HG03039 (cell line): ENCODE measurements at regions not wholly inside any gene's neighbourhood (a gene's known extent, or its start where the extent isn't known, plus 50 kb on each side); places are given as distances from the start of the nearest gene placed in this dataset.
"Not testable (repeated sequence)": the region's sequence is repeated elsewhere in the genome, so short reads cannot be mapped to it uniquely, and the experiment has no call there.

Source experiments
- ATAC-seq: cut with Tn5 transposase; IDR thresholded peaks from one replicate; pipeline ENCODE4 v1.9.1; 2021; ENCODE audit warnings: mild to moderate bottlenecking, moderate library complexity; ENCODE audit not compliant: unreplicated experiment

DNA sequence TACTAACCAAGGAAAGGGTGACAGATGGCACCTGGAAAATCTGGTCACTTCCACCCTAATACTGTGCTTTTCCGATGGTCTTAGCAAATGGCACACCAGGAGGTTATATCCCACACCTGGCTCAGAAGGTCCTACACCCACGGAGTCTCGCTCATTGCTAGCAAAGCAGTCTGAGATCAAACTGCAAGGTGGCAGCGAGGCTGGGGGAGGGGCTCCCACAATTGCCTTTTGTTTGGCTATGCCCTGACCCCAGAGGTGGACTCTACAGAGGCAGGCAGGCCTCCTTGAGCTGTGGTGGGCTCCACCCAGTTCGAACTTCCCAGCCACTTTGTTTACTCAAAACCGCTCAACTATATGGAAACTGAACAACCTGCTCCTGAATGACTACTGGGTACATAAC is 50.3 kb upstream of the UGT2B15 start:
- not testable (repeated sequence) for ATAC-seq

DNA sequence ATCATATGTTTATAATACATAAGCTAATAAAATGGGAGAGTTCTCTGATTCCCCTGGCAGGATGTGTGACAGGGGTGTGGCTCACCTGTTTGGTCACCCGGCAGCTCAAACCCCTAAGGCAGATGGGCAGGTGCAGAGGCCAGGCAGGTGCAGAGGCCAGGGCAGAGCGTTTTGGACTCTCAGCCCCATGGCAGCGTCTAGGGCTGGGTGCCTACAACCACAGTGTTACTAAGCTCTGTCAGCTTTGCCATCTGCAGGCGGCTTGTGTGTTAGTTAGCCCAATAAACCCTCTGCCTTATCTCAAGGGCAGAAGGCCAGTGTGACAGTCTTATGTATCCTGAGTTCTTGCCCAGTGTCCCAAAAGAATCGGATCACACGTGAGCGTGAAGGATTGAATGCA is 54.0 kb upstream of the UGT2B15 start:
- ATAC-seq = no peak

DNA sequence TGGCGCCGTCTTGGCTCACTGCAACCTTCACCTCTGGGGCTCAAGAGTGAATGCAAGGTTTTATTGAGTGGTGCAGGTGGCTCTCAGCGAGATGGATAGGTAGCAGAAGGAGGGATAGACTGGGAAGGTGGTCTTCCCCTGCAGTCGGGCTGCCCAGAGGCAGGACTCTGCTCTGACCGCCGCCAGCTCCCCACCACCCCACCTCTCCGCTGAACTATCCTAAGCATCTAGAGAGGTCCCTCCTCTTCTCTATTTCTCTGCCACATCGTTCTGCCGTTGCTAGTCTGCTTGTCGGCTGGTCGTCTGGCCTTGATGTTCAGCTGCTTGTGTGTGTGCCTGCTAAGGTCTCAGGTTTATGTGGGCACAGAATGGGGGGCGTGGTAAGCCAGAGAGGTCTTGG is 54.5 kb upstream of the UGT2B15 start:
- ATAC-seq = no peak

DNA sequence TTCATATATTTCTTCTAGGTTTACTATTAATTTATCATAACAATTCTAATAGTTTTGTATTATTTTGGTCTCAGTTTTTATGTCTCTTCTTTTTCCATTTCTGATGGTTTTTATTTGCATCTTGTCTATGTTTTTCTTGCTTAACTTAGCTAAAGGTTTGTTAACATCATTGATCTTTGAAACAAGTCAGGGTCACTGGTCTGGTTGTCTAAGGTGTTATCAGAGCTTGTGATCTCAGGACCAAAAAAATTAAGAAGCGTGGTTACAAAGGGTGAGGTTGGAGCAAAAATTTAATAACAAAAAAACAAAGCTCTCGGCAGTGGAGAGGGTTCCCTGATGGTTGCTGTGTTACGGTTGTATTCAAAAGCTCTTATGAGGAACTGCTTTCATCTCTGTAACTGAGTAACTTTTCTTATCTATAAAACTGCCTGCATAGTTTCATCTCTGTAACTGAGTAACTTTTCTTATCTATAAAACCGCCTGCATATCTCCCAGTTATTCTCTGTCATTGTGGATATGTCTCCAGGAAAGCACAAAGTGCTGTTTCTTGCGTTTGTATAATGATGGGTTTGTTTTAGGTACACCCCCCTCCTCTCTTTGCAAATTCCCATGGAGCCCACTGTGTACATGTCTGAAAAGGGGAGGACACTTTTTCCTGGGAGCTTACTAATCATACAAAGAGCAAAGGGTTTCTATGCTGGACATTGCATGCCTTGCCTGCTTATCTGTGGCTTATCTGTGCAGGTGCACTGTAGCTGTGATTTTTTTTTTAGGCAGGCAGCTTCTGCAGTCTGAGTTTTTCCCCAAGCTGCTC is 62.4 kb upstream of the UGT2B15 start:
- ATAC-seq = peak; percentile 66

DNA sequence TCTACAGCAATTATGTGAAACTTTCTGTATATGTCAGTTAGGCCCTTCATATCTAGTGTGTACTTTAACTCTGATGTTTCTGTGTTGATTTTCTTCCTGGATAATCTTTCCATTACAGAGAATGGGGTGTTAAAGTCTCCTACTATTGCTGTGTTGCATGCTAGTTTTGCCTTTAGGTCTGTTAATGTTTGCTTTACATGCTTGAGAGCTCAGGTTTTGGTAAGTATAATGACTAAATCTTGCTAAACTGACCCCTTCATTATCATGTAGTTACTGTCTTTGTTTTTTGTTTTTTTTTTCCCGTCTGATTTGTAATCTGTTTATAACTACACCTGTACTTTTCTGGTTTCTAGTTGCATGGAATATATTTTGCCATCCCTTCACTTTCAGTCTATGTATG is 63.6 kb upstream of the UGT2B15 start:
- ATAC-seq = no peak

DNA sequence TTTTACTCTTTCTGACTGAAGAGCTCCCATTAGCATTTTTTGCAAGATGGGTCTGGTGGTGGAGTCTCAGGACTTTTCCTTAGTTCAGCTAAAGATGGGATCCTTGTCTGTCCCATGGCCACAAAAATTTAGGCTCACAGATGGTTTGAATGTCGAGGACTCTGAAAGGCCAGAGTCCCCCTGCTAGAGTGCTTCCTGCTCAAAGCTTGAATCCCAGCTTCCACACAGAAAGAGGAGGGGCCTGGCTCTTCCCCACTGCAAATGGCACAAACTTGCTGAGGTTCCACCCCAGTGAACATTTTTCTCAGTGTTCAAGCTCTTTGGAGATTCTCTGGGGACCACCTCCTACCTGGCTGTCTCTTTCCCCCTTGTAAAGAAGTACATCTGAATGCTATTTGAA is 64.7 kb upstream of the UGT2B15 start:
- no peak for ATAC-seq

DNA sequence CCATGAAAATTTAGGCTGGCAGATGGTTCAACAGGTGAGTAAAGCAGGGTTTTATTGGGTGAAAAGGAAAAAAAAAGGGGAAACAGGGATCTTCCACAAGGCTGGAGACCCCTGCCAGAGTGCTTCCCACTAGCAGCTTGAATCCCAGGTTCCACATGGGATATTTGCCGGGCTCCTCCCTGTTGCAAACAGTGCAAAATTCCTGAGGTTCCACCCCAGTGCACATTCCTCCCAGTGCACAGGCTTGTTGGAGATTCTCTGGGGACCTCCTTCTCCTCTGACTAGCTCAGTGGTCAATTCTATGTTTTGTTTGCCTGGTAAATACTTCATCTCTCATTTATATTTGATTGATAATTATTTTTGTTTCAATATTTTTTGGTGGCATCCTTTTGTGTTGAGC is 66.4 kb upstream of the UGT2B15 start:
- no peak for ATAC-seq

DNA sequence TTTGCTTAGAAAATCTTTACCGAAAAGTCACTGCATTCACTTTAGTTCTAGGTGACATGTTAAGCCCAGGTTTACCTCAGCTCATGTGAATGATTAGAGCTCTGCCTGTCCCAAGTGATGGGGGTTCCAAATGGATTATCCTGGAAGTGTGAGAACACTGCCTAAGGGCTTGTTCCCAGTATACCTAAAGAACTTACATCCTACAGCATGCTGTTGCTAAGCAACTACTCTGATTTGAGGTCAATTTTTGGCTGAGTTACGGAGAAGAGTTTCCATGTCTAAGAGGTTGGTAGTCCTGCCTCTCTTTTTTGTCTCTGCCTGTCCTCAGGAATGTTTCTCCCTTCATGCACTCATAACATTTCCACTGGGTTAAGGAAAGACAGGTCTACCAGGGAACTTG is 67.6 kb upstream of the UGT2B15 start:
- ATAC-seq = no peak

DNA sequence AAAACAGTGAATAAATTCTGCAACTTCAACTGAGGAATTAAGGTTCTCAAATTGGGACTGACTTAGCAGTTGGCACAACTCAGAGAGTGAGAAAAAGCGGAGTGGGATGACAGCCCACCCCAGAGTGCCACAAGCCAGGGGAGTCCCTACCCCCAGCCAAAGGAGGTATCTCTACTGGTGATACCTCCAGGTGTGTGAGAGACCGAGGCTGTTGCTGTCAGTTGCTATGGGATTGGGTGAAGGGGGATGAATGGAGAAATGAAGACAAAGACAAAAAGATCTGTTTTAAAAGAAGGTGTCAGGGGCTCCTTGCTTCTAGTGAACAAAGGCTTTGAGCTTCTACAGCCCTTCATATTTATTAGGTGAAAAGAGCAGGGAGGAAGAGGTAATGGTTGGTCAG is 71.4 kb upstream of the UGT2B10 start:
- no peak for ATAC-seq

DNA sequence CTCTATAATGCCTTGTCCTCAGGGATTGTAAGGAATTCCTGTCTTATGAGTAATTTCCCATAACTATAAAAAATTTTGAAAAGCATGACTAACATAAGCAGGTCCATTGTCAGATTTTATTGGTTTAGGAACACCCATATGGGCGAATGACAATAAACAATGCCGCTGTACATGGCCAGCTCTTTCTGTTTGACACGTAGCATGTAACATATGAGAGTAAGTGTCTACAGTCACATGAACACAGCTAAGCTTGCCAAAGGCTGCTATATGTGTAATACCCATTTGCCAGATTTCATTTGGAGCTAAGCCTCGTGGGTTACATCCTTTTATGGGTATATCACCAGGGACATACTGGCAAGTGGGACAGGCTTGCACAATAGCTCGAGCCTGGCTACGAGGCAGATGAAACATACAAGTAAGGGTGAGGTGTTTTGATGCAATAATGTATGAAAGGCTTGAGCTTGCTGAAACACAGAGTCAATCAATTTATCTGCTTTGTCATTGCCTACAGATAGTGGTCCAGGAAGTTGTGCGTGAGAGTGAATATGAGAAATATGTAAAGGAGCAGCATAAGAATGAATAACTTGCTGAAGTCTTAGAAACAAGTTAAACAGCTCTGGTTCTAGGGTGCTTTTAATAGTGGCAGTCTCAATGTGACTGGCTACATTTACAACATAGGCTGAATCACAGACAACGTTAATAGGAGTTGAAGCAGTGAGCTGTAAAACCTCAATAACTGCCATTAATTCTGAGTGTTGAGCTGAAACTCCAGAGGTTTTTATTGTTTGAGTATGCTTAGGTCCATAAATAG is 67.4 kb upstream of the UGT2B10 start:
- ATAC-seq = no peak

DNA sequence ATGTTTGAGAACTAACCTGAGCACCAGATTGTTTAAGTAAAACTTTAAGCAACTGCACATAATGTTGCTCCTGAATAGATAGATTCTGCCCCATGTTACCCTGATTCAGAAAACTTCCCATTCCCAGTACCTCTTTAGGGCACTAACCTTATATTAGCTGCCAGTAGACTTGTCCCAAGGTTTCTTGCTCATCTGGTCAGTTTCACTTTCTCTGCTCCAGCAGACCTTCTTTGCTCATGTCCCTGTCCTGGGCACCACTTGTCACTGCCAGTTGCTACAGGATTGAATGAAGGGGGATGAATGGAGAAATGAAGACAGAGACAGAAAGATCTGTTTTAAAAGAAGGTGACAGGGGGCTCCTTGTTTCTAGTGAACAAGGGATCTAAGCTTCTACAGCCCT is 65.2 kb upstream of the UGT2B10 start:
- ATAC-seq = no peak

DNA sequence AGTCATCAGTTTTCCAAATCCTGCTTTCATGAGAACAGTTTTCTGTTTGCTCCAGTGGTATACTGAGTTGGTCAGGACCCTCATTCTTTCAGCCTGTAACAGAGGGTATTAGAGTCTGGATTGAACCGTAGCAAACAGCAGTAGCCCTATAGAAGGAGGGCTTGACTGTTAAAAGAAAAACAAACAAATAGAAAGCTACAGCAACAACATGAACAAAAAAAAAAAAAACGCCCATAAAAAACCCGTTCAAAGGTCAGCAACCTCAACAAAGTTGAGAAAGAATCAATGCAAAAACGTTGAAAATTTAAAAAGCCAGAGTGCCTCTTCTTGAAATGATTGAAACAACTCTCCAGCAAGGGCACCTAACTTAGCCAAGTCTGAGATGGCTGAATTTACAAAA is 64.7 kb upstream of the UGT2B10 start:
- ATAC-seq = no peak

DNA sequence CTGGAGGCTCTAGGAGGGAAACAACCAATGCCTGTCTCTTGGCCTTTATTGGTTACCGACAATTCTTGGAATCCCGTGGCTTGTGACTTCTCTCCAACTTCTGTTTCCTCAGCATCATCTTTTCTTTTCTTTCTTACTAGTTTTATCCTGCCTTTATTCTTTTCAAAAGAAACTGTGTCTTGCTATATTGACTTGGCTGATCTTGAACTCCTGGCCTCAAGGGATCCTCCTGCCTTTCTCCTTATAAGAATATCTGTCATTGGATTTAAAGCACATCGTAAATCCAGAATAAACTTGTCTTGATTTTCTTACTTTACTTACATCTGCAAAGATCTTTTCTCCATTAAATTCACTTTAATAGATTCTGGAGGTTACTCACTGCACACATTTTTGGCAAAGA is 49.9 kb upstream of the UGT2B10 start:
- no peak for ATAC-seq
